ENCODE measurements at regions not wholly inside any gene's neighbourhood (a gene's known extent, or its start where the extent isn't known, plus 50 kb on each side); places are given as distances from the start of the nearest gene placed in this dataset.

GRCh38 chr7:131097662-131098376 lies 229.9 kb upstream of the MKLN1 start:
- no peak overlapping the region for H3K4me3 ChIP-seq (ENCODE audit: low read depth, low read length)
- TF ChIP-seq CTCF (conservative IDR thresholded peaks at IDR 0.05; ENCODE audit: low read depth, low read length): no peak
- no peak for DNase-seq (ENCODE audit: low read depth)

- no peak overlapping the region for H3K4me3 ChIP-seq (ENCODE audit: low read depth, low read length)
- TF ChIP-seq CTCF (conservative IDR thresholded peaks at IDR 0.05; ENCODE audit: low read depth, low read length): no peak
- DNase-seq (ENCODE audit: low read depth): no peak
These were observed 229.1 kb upstream of the MKLN1 start for GRCh38 chr7:131098527-131098926.

GRCh38 chr7:131100357-131101054 lies 227.2 kb upstream of the MKLN1 start:
- DNase-seq (ENCODE audit: low read depth): no peak
- H3K4me3 ChIP-seq (ENCODE audit: low read depth, low read length): no peak overlapping the region
- TF ChIP-seq CTCF (conservative IDR thresholded peaks at IDR 0.05; ENCODE audit: low read depth, low read length): no peak

GRCh38 chr7:131103997-131104396 lies 223.7 kb upstream of the MKLN1 start:
- H3K4me3 ChIP-seq (ENCODE audit: low read depth, low read length): peak overlapping the region; percentile 99
- DNase-seq (ENCODE audit: low read depth): peak; percentile 84
- TF ChIP-seq CTCF (conservative IDR thresholded peaks at IDR 0.05; ENCODE audit: low read depth, low read length): peak; percentile 28

- peak overlapping the region; percentile 99 for H3K4me3 ChIP-seq (ENCODE audit: low read depth, low read length)
- no peak for TF ChIP-seq CTCF (conservative IDR thresholded peaks at IDR 0.05; ENCODE audit: low read depth, low read length)
- peak; percentile 85 for DNase-seq (ENCODE audit: low read depth)
These were observed 222.9 kb upstream of the MKLN1 start for GRCh38 chr7:131104596-131105293.

GRCh38 chr7:131105294-131105798 lies 222.3 kb upstream of the MKLN1 start:
- DNase-seq (ENCODE audit: low read depth): peak; percentile 34
- H3K4me3 ChIP-seq (ENCODE audit: low read depth, low read length): peak overlapping the region; percentile 99
- no peak for TF ChIP-seq CTCF (conservative IDR thresholded peaks at IDR 0.05; ENCODE audit: low read depth, low read length)
